D721Med (cell line): ENCODE measurements at regions not wholly inside any gene's neighbourhood (a gene's known extent, or its start where the extent isn't known, plus 50 kb on each side); places are given as distances from the start of the nearest gene placed in this dataset.

Experiments used
- DNase-seq: peaks from one replicate; pipeline ENCODE4 v3.0.0; 2011; ENCODE audit warnings: low spot score; ENCODE audit not compliant: insufficient read length
- FAIRE-seq: peaks from 2 replicates; lab custom pipeline; 2011; peaks lifted over from hg19 to GRCh38; lab: Jason Lieb, UNC
- CTCF ChIP-seq: IDR thresholded peaks from 2 replicates; pipeline ENCODE4 v1.5.1; 2012; ENCODE audit warnings: mild to moderate bottlenecking, control low read depth; ENCODE audit not compliant: insufficient read depth; ENCODE audit errors: missing control alignments

GRCh38 chr15:66880380-66881155 lies 178.5 kb downstream of the SMAD6 start:
- DNase-seq (no peak), FAIRE-seq (no peak)
- no peak for TF ChIP-seq CTCF

GRCh38 chr15:66881173-66881905 lies 179.3 kb downstream of the SMAD6 start:
- FAIRE-seq = no peak
- no peak for DNase-seq
- TF ChIP-seq CTCF = no peak

GRCh38 chr15:66882251-66883020 lies 180.4 kb downstream of the SMAD6 start:
- FAIRE-seq (no peak), DNase-seq (no peak)
- no peak for TF ChIP-seq CTCF

GRCh38 chr15:66883284-66883911 lies 181.4 kb downstream of the SMAD6 start:
- TF ChIP-seq CTCF = no peak
- DNase-seq (no peak), FAIRE-seq (no peak)

- no peak for FAIRE-seq
- no peak for TF ChIP-seq CTCF
- DNase-seq = no peak
Measured at GRCh38 chr15:66884115-66884622, 181.2 kb upstream of the SMAD3 start.

GRCh38 chr15:66884661-66885237 lies 180.7 kb upstream of the SMAD3 start:
- DNase-seq (no peak), FAIRE-seq (no peak)
- TF ChIP-seq CTCF = no peak
